ENCODE measurements at regions not wholly inside any gene's neighbourhood (a gene's known extent, or its start where the extent isn't known, plus 50 kb on each side); places are given as distances from the start of the nearest gene placed in this dataset.

DNA sequence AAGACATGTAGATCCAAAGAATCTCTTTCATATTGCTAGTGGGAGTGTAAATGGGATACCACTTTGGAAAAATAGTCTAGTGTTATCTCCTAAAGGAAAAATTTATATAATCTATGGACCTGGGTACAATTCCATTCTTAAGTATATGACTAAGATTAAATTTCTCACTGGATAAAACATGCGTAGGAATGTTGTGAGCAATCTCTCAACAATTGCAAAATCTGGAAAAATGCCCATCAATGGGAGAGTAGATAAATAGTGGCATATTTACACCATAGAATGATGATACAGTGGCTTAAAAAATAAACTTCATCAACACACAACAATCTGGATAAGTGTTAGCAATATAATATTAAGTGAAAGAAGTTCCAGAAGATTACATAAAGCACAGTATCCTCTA, 469.5 kb downstream of the MAN2A1 start:
- TF ChIP-seq, protein P1, sequence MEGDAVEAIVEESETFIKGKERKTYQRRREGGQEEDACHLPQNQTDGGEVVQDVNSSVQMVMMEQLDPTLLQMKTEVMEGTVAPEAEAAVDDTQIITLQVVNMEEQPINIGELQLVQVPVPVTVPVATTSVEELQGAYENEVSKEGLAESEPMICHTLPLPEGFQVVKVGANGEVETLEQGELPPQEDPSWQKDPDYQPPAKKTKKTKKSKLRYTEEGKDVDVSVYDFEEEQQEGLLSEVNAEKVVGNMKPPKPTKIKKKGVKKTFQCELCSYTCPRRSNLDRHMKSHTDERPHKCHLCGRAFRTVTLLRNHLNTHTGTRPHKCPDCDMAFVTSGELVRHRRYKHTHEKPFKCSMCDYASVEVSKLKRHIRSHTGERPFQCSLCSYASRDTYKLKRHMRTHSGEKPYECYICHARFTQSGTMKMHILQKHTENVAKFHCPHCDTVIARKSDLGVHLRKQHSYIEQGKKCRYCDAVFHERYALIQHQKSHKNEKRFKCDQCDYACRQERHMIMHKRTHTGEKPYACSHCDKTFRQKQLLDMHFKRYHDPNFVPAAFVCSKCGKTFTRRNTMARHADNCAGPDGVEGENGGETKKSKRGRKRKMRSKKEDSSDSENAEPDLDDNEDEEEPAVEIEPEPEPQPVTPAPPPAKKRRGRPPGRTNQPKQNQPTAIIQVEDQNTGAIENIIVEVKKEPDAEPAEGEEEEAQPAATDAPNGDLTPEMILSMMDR (IDR thresholded peaks at IDR 0.05), result no peak
- TF ChIP-seq, protein P2, sequence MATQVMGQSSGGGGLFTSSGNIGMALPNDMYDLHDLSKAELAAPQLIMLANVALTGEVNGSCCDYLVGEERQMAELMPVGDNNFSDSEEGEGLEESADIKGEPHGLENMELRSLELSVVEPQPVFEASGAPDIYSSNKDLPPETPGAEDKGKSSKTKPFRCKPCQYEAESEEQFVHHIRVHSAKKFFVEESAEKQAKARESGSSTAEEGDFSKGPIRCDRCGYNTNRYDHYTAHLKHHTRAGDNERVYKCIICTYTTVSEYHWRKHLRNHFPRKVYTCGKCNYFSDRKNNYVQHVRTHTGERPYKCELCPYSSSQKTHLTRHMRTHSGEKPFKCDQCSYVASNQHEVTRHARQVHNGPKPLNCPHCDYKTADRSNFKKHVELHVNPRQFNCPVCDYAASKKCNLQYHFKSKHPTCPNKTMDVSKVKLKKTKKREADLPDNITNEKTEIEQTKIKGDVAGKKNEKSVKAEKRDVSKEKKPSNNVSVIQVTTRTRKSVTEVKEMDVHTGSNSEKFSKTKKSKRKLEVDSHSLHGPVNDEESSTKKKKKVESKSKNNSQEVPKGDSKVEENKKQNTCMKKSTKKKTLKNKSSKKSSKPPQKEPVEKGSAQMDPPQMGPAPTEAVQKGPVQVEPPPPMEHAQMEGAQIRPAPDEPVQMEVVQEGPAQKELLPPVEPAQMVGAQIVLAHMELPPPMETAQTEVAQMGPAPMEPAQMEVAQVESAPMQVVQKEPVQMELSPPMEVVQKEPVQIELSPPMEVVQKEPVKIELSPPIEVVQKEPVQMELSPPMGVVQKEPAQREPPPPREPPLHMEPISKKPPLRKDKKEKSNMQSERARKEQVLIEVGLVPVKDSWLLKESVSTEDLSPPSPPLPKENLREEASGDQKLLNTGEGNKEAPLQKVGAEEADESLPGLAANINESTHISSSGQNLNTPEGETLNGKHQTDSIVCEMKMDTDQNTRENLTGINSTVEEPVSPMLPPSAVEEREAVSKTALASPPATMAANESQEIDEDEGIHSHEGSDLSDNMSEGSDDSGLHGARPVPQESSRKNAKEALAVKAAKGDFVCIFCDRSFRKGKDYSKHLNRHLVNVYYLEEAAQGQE (IDR thresholded peaks at IDR 0.05; ENCODE audit: insufficient read depth in 1 of 2, low read depth in 2 of 2, low read length in 1 of 2), result no peak
- TF ChIP-seq TCF7L2 (IDR thresholded peaks at IDR 0.05; ENCODE audit: low read depth, low read length), result no peak
- no peak for TF ChIP-seq POLR2AphosphoS5 (IDR thresholded peaks at IDR 0.05; ENCODE audit: low read depth, low read length)
- no peak for TF ChIP-seq SIN3A (IDR thresholded peaks at IDR 0.05; ENCODE audit: borderline replicate concordance, insufficient read depth, low read depth, low read length)

All from Panc1 (cell line).